WTC11 (cell line): ENCODE measurements at regions not wholly inside any gene's neighbourhood (a gene's known extent, or its start where the extent isn't known, plus 50 kb on each side); places are given as distances from the start of the nearest gene placed in this dataset.

Experiments used
- ATAC-seq: fragments of 200-7000 bp; cut with Tn5 transposase; 2 replicates; pipeline ENCODE4 v1.10.0; 2021; ENCODE audit warnings: mild to moderate bottlenecking, moderate library complexity
- CTCF ChIA-PET: fragments of 300-600 bp; sonication (Branson Sonifier 250); formaldehyde crosslinking; loops from one replicate; lab custom pipeline; 2021; ENCODE audit warnings: antibody characterized with exemption; lab: Charles Lee
- POLR2A ChIA-PET: fragments of 350-600 bp; sonication (Branson Sonifier 250); formaldehyde crosslinking; loops from one replicate; lab custom pipeline; 2021; ENCODE audit warnings: antibody characterized with exemption; lab: Charles Lee
- DNase-seq: peaks from one replicate; pipeline ENCODE4 v3.0.0; 2021; ENCODE audit warnings: low spot score
- H3K27ac Mint-ChIP-seq: 2 replicates; pipeline ENCODE4 v1.8.0; 2021; ENCODE audit warnings: mixed read lengths
- H3K27me3 Mint-ChIP-seq: 2 replicates; pipeline ENCODE4 v1.8.0; 2021; ENCODE audit warnings: low read depth, mild to moderate bottlenecking, moderate library complexity, mixed read lengths
- H3K36me3 Mint-ChIP-seq: 2 replicates; pipeline ENCODE4 v1.8.0; 2021; ENCODE audit warnings: mixed read lengths
- H3K4me1 Mint-ChIP-seq: 2 replicates; pipeline ENCODE4 v1.8.0; 2022; ENCODE audit warnings: mixed read lengths
- H3K4me3 Mint-ChIP-seq: 2 replicates; pipeline ENCODE4 v1.8.0; 2021; ENCODE audit warnings: mild to moderate bottlenecking, moderate library complexity, mixed read lengths
- H3K9me3 Mint-ChIP-seq: 2 replicates; pipeline ENCODE4 v1.8.0; 2021; ENCODE audit warnings: mixed read lengths
- E2F4 ChIP-seq: sonication (generic); formaldehyde crosslinking; IDR thresholded peaks from 2 replicates; pipeline ENCODE4 v1.8.1; 2022; ENCODE audit warnings: low read depth, mild to moderate bottlenecking, moderate library complexity, missing genetic modification reagents, borderline replicate concordance
- ESRRA ChIP-seq: sonication (generic); formaldehyde crosslinking; IDR thresholded peaks from 2 replicates; pipeline ENCODE4 v1.8.1; 2022; ENCODE audit warnings: mild to moderate bottlenecking, missing genetic modification reagents, borderline replicate concordance
- GABPB1 ChIP-seq: sonication (generic); formaldehyde crosslinking; IDR thresholded peaks from 2 replicates; pipeline ENCODE4 v1.8.1; 2023; ENCODE audit warnings: mild to moderate bottlenecking, missing genetic modification reagents
- HMGA2 ChIP-seq: fragments of 250-450 bp; sonication (Bioruptor Pico); IDR thresholded peaks from 2 replicates; pipeline ENCODE4 v1.4.0; 2021; ENCODE audit warnings: mild to moderate bottlenecking, moderate library complexity
- IRF1 ChIP-seq: sonication (generic); formaldehyde crosslinking; IDR thresholded peaks from 2 replicates; pipeline ENCODE4 v1.8.0; 2023; ENCODE audit warnings: missing genetic modification reagents
- NFATC4 ChIP-seq: fragments of 250-450 bp; sonication (Bioruptor Pico); IDR thresholded peaks from 2 replicates; pipeline ENCODE4 v1.9.0; 2021; ENCODE audit warnings: mild to moderate bottlenecking
- NFE2L1 ChIP-seq: sonication (generic); formaldehyde crosslinking; IDR thresholded peaks from 2 replicates; pipeline ENCODE4 v1.8.1; 2023; ENCODE audit warnings: missing genetic modification reagents
- SMAD4 ChIP-seq: sonication (generic); formaldehyde crosslinking; IDR thresholded peaks from 2 replicates; pipeline ENCODE4 v1.8.0; 2022; ENCODE audit warnings: mild to moderate bottlenecking, missing genetic modification reagents
- SOX15 ChIP-seq: fragments of 250-450 bp; sonication (Bioruptor Pico); IDR thresholded peaks from 2 replicates; pipeline ENCODE4 v1.9.0; 2021; ENCODE audit warnings: mild to moderate bottlenecking
- SP1 ChIP-seq: sonication (generic); formaldehyde crosslinking; conservative IDR thresholded peaks from 2 replicates; pipeline ENCODE4 v1.8.1; 2022; ENCODE audit warnings: missing genetic modification reagents
- TCF7 ChIP-seq: sonication (generic); formaldehyde crosslinking; IDR thresholded peaks from 2 replicates; pipeline ENCODE4 v1.8.0; 2022; ENCODE audit warnings: mild to moderate bottlenecking, low read depth, missing genetic modification reagents, moderate library complexity
- TP53 ChIP-seq: sonication (generic); formaldehyde crosslinking; IDR thresholded peaks from 2 replicates; pipeline ENCODE4 v1.8.1; 2023; ENCODE audit warnings: mild to moderate bottlenecking, missing genetic modification reagents
- USF1 ChIP-seq: sonication (generic); formaldehyde crosslinking; IDR thresholded peaks from 2 replicates; pipeline ENCODE4 v1.8.0; 2022; ENCODE audit warnings: mild to moderate bottlenecking, missing genetic modification reagents
- ZNF263 ChIP-seq: sonication (generic); formaldehyde crosslinking; IDR thresholded peaks from 2 replicates; pipeline ENCODE4 v1.8.1; 2022; ENCODE audit warnings: low read depth, mild to moderate bottlenecking, moderate library complexity, missing genetic modification reagents
- TF ChIP-seq, protein P1 (sequence below): sonication (generic); formaldehyde crosslinking; IDR thresholded peaks from 2 replicates; pipeline ENCODE4 v1.8.0; 2023; ENCODE audit warnings: missing genetic modification reagents, mild to moderate bottlenecking, borderline replicate concordance
- TF ChIP-seq, protein P2 (sequence below): fragments of 200-600 bp; IDR thresholded peaks from 2 replicates; pipeline ENCODE4 v1.8.0; 2022; ENCODE audit warnings: antibody characterized with exemption
- TF ChIP-seq, protein P3 (sequence below): fragments of 250-450 bp; sonication (Bioruptor Pico); IDR thresholded peaks from 2 replicates; pipeline ENCODE4 v1.9.0; 2021; ENCODE audit warnings: mild to moderate bottlenecking
- TF ChIP-seq, protein P4 (sequence below): sonication (generic); formaldehyde crosslinking; IDR thresholded peaks from 2 replicates; pipeline ENCODE4 v1.8.1; 2023; ENCODE audit warnings: mild to moderate bottlenecking, missing genetic modification reagents, borderline replicate concordance

DNA sequence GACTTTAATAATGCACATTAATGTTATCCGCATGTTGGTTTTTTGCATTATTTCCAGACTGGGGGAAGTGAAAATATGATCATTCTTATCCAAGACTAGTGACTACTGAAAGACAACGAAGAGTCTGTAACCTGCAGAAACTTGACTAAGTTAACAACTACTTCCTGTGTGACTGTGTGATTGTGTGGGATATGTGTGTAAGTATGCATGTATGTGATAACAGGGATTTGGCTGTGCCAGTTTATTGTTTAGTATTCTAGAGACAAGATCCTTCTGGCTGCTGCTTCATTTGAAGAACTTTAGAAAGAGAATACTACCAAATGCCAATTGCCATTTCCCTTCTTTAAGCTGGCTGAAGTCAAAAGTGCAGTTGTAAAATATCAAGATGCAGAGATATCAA, 375.7 kb upstream of the PRR16 start:
- DNase-seq (no peak), ATAC-seq (no peak)
- TF ChIP-seq GABPB1 (CRISPR knock-in tag) (no peak), HMGA2 (no peak), SMAD4 (no peak), NFE2L1 (CRISPR knock-in tag) (no peak), ZNF263 (CRISPR knock-in tag) (no peak), TCF7 (no peak), IRF1 (CRISPR knock-in tag) (no peak), NFATC4 (CRISPR knock-in tag) (no peak), ESRRA (CRISPR knock-in tag) (no peak), E2F4 (CRISPR knock-in tag) (no peak), SOX15 (CRISPR knock-in tag) (no peak), SP1 (CRISPR knock-in tag) (no peak), USF1 (CRISPR knock-in tag) (no peak), TP53 (CRISPR knock-in tag) (no peak)
- TF ChIP-seq, protein P1, sequence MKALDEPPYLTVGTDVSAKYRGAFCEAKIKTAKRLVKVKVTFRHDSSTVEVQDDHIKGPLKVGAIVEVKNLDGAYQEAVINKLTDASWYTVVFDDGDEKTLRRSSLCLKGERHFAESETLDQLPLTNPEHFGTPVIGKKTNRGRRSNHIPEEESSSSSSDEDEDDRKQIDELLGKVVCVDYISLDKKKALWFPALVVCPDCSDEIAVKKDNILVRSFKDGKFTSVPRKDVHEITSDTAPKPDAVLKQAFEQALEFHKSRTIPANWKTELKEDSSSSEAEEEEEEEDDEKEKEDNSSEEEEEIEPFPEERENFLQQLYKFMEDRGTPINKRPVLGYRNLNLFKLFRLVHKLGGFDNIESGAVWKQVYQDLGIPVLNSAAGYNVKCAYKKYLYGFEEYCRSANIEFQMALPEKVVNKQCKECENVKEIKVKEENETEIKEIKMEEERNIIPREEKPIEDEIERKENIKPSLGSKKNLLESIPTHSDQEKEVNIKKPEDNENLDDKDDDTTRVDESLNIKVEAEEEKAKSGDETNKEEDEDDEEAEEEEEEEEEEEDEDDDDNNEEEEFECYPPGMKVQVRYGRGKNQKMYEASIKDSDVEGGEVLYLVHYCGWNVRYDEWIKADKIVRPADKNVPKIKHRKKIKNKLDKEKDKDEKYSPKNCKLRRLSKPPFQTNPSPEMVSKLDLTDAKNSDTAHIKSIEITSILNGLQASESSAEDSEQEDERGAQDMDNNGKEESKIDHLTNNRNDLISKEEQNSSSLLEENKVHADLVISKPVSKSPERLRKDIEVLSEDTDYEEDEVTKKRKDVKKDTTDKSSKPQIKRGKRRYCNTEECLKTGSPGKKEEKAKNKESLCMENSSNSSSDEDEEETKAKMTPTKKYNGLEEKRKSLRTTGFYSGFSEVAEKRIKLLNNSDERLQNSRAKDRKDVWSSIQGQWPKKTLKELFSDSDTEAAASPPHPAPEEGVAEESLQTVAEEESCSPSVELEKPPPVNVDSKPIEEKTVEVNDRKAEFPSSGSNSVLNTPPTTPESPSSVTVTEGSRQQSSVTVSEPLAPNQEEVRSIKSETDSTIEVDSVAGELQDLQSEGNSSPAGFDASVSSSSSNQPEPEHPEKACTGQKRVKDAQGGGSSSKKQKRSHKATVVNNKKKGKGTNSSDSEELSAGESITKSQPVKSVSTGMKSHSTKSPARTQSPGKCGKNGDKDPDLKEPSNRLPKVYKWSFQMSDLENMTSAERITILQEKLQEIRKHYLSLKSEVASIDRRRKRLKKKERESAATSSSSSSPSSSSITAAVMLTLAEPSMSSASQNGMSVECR (CRISPR knock-in tag): no peak
- TF ChIP-seq, protein P2, sequence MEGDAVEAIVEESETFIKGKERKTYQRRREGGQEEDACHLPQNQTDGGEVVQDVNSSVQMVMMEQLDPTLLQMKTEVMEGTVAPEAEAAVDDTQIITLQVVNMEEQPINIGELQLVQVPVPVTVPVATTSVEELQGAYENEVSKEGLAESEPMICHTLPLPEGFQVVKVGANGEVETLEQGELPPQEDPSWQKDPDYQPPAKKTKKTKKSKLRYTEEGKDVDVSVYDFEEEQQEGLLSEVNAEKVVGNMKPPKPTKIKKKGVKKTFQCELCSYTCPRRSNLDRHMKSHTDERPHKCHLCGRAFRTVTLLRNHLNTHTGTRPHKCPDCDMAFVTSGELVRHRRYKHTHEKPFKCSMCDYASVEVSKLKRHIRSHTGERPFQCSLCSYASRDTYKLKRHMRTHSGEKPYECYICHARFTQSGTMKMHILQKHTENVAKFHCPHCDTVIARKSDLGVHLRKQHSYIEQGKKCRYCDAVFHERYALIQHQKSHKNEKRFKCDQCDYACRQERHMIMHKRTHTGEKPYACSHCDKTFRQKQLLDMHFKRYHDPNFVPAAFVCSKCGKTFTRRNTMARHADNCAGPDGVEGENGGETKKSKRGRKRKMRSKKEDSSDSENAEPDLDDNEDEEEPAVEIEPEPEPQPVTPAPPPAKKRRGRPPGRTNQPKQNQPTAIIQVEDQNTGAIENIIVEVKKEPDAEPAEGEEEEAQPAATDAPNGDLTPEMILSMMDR: no peak
- TF ChIP-seq, protein P3, sequence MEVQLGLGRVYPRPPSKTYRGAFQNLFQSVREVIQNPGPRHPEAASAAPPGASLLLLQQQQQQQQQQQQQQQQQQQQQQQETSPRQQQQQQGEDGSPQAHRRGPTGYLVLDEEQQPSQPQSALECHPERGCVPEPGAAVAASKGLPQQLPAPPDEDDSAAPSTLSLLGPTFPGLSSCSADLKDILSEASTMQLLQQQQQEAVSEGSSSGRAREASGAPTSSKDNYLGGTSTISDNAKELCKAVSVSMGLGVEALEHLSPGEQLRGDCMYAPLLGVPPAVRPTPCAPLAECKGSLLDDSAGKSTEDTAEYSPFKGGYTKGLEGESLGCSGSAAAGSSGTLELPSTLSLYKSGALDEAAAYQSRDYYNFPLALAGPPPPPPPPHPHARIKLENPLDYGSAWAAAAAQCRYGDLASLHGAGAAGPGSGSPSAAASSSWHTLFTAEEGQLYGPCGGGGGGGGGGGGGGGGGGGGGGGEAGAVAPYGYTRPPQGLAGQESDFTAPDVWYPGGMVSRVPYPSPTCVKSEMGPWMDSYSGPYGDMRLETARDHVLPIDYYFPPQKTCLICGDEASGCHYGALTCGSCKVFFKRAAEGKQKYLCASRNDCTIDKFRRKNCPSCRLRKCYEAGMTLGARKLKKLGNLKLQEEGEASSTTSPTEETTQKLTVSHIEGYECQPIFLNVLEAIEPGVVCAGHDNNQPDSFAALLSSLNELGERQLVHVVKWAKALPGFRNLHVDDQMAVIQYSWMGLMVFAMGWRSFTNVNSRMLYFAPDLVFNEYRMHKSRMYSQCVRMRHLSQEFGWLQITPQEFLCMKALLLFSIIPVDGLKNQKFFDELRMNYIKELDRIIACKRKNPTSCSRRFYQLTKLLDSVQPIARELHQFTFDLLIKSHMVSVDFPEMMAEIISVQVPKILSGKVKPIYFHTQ (CRISPR knock-in tag): no peak
- TF ChIP-seq, protein P4, sequence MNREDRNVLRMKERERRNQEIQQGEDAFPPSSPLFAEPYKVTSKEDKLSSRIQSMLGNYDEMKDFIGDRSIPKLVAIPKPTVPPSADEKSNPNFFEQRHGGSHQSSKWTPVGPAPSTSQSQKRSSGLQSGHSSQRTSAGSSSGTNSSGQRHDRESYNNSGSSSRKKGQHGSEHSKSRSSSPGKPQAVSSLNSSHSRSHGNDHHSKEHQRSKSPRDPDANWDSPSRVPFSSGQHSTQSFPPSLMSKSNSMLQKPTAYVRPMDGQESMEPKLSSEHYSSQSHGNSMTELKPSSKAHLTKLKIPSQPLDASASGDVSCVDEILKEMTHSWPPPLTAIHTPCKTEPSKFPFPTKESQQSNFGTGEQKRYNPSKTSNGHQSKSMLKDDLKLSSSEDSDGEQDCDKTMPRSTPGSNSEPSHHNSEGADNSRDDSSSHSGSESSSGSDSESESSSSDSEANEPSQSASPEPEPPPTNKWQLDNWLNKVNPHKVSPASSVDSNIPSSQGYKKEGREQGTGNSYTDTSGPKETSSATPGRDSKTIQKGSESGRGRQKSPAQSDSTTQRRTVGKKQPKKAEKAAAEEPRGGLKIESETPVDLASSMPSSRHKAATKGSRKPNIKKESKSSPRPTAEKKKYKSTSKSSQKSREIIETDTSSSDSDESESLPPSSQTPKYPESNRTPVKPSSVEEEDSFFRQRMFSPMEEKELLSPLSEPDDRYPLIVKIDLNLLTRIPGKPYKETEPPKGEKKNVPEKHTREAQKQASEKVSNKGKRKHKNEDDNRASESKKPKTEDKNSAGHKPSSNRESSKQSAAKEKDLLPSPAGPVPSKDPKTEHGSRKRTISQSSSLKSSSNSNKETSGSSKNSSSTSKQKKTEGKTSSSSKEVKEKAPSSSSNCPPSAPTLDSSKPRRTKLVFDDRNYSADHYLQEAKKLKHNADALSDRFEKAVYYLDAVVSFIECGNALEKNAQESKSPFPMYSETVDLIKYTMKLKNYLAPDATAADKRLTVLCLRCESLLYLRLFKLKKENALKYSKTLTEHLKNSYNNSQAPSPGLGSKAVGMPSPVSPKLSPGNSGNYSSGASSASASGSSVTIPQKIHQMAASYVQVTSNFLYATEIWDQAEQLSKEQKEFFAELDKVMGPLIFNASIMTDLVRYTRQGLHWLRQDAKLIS: no peak
- POLR2A ChIA-PET: interaction anchor here (0.7 kb wide), 1 partner anchor 148 kb away, joined by 7 read pairs; no protein-coding TSS in a partner anchor
- H3K36me3 Mint-ChIP-seq: no peaks in the 10 kb centered on the region
- no peak overlapping the region for H3K4me3 Mint-ChIP-seq
- H3K4me1 Mint-ChIP-seq: peaks cover 6% of the 10 kb centered on the region
- 0 out of 2 replicates have a peak, but pooled peaks cover 4% of the 10 kb centered on the region for H3K9me3 Mint-ChIP-seq
- CTCF ChIA-PET: no interaction called here
- no peaks in the 10 kb centered on the region for H3K27me3 Mint-ChIP-seq
- no peak overlapping the region for H3K27ac Mint-ChIP-seq
